ENCODE measurements at regions not wholly inside any gene's neighbourhood (a gene's known extent, or its start where the extent isn't known, plus 50 kb on each side); places are given as distances from the start of the nearest gene placed in this dataset.
A peak's percentile ranks its signal among the peaks of the same experiment; 100 is the strongest.
"Not testable (repeated sequence)": the region's sequence is repeated elsewhere in the genome, so short reads cannot be mapped to it uniquely, and the experiment has no call there.

DNA sequence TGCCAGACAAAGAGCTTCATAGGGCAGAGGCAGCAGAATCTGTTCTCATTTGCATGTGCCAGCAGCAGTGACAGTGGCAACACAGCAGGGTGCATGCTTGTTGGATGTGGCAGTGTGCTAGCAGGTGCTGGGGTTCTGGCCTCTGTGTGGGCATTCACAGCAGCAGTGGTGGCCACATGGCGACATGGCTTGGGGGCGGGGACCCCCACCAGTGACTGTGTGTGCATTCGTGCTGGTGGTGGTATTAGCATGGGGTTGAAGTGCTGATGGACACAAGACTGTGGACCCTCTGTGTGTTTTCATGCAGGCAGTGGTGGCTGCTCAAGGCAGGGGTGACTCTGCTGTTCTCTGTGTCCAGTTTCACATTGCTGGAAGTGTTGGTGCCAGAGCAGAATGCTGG, 183.2 kb upstream of the PDE4D start:
- no peaks in the 10 kb centered on the region for H3K9me3 ChIP-seq (ENCODE audit: low read depth)
- no peaks in the 10 kb centered on the region for H3K36me3 ChIP-seq (ENCODE audit: low read depth)
- H3K9me2 ChIP-seq (ENCODE audit: insufficient read depth) = no peaks in the 10 kb centered on the region
- H3K79me2 ChIP-seq (ENCODE audit: insufficient read depth) = no peaks in the 10 kb centered on the region
- H4K20me1 ChIP-seq (ENCODE audit: insufficient read depth) = no peaks in the 10 kb centered on the region
- no peak overlapping the region for H2AFZ ChIP-seq
- H3K4me3 ChIP-seq = no peak overlapping the region
- no peak for DNase-seq
- WGBS, 2 experiments (ENCODE audit: low coverage in 1 of 2, low lambda C conversion rate in 2 of 2, missing lambda C conversion rate in 2 of 2) = 0 to 7% methylated on average over 3 of the region's 3 CpGs
- no peak overlapping the region for H3K4me2 ChIP-seq (ENCODE audit: unreplicated experiment)
- H3K9ac ChIP-seq = no peak overlapping the region
- in situ Hi-C loops (cut with MboI) = no loop called here
- TF ChIP-seq EZH2 (IDR thresholded peaks at IDR 0.05; ENCODE audit: insufficient read depth, poor library complexity, severe bottlenecking) (no peak), EZH2phosphoT487 (IDR thresholded peaks at IDR 0.05; ENCODE audit: insufficient read depth, low read depth) (no peak)
- H3K27ac ChIP-seq = no peak overlapping the region
- no peaks in the 10 kb centered on the region for H3F3A ChIP-seq (ENCODE audit: insufficient read depth)
- H3K27me3 ChIP-seq (replicated peaks; ENCODE audit: insufficient read depth) = no peaks in the 10 kb centered on the region
- no peaks in the 10 kb centered on the region for H3K4me1 ChIP-seq (ENCODE audit: insufficient read depth)

DNA sequence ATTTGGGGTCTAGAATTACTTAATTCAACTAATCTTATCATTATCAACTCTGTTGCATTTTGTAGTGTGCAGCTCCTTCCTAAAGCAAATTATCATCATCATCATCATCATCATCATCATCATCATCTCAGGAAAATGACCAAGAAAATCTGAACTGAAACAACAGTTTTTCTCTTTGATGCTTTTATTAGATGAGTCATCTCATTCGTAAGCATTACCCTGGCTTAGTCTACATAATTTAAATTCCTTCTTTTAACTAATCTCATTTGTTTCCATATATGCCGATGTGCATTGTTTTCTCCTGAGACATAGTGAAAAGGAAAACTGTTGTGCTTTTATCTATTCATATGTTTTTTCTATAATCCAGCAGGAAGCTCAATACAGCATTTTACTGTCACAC, 173.0 kb upstream of the PDE4D start:
- H3K4me2 ChIP-seq (ENCODE audit: unreplicated experiment) = no peak overlapping the region
- H3K9ac ChIP-seq = no peak overlapping the region
- no peaks in the 10 kb centered on the region for H4K20me1 ChIP-seq (ENCODE audit: insufficient read depth)
- no peaks in the 10 kb centered on the region for H3K36me3 ChIP-seq (ENCODE audit: low read depth)
- H3K9me2 ChIP-seq (ENCODE audit: insufficient read depth) = no peaks in the 10 kb centered on the region
- no peaks in the 10 kb centered on the region for H3K9me3 ChIP-seq (ENCODE audit: low read depth)
- no peak overlapping the region for H3K27ac ChIP-seq
- no peak for TF ChIP-seq EZH2phosphoT487 (IDR thresholded peaks at IDR 0.05; ENCODE audit: insufficient read depth, low read depth)
- no peak for TF ChIP-seq EZH2 (IDR thresholded peaks at IDR 0.05; ENCODE audit: insufficient read depth, poor library complexity, severe bottlenecking)
- no peaks in the 10 kb centered on the region for H3F3A ChIP-seq (ENCODE audit: insufficient read depth)
- 29 to 35% methylated on average over 2 of the region's 2 CpGs for WGBS, 2 experiments (ENCODE audit: low coverage in 1 of 2, low lambda C conversion rate in 2 of 2, missing lambda C conversion rate in 2 of 2)
- peak; percentile 4 for DNase-seq
- no peaks in the 10 kb centered on the region for H3K79me2 ChIP-seq (ENCODE audit: insufficient read depth)
- in situ Hi-C loops (cut with MboI) = no loop called here
- no peak overlapping the region for H3K4me3 ChIP-seq
- no peaks in the 10 kb centered on the region for H3K27me3 ChIP-seq (replicated peaks; ENCODE audit: insufficient read depth)
- H2AFZ ChIP-seq = no peak overlapping the region
- peaks cover 4% of the 10 kb centered on the region; the same call in 1 of the 2 replicates for H3K4me1 ChIP-seq (ENCODE audit: insufficient read depth)

DNA sequence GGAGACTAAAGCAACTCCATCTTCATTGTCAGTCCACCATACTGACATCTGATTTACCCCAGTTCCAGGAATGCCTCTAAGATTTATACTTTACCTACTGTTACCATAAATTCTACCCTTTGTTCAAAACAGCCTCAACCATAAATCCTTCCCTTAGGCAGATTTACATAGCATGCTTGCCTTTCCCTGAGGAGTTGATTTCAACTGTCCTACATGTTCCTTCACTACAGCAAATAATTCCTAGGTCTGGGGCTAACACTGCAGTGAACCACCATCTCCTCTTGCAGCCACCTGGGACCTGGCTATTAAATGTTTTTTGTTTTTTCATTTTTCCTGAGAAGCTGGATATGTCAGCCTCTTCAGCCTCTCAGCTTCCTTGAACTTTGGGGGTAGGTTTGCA, 166.9 kb upstream of the PDE4D start:
- Histone ChIP-seq H3F3A (ENCODE audit: insufficient read depth) (no peaks in the 10 kb centered on the region), H3K4me2 (ENCODE audit: unreplicated experiment) (no peak overlapping the region), H3K36me3 (ENCODE audit: low read depth) (no peaks in the 10 kb centered on the region), H3K27ac (no peak overlapping the region), H3K9me2 (ENCODE audit: insufficient read depth) (no peaks in the 10 kb centered on the region), H2AFZ (no peak overlapping the region), H3K9me3 (ENCODE audit: low read depth) (no peaks in the 10 kb centered on the region), H4K20me1 (ENCODE audit: insufficient read depth) (no peaks in the 10 kb centered on the region), H3K4me1 (ENCODE audit: insufficient read depth) (no peaks in the 10 kb centered on the region), H3K4me3 (no peak overlapping the region), H3K79me2 (ENCODE audit: insufficient read depth) (no peaks in the 10 kb centered on the region), H3K9ac (no peak overlapping the region), H3K27me3 (replicated peaks; ENCODE audit: insufficient read depth) (no peaks in the 10 kb centered on the region)
- TF ChIP-seq EZH2 (IDR thresholded peaks at IDR 0.05; ENCODE audit: insufficient read depth, poor library complexity, severe bottlenecking) (no peak), EZH2phosphoT487 (IDR thresholded peaks at IDR 0.05; ENCODE audit: insufficient read depth, low read depth) (no peak)
- DNase-seq = no peak
- in situ Hi-C loops (cut with MboI) = no loop called here

DNA sequence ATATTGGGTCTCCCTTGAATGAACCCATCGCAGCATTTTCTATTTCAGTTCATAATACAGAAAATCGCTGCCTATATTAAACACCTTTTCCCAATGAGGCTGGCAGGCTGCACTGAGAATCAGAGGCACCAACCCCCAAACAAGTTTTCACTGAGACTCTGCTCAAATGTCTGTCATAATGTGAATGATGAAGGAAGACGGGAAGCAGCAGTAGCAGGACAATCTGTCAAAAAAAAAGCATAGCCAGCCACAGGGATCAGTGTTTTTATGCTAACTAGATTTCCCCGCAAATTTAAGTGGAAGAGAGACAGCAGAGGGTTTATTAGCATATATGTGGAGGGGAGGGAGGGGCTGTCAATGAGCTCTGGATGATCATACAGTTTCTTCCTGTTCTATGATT, 162.7 kb upstream of the PDE4D start:
- Histone ChIP-seq H3K4me3 (no peak overlapping the region), H3K4me1 (ENCODE audit: insufficient read depth) (no peaks in the 10 kb centered on the region), H3K79me2 (ENCODE audit: insufficient read depth) (no peaks in the 10 kb centered on the region), H3K9me2 (ENCODE audit: insufficient read depth) (no peaks in the 10 kb centered on the region), H3K27ac (no peak overlapping the region), H3K36me3 (ENCODE audit: low read depth) (no peaks in the 10 kb centered on the region), H3K9me3 (ENCODE audit: low read depth) (no peaks in the 10 kb centered on the region), H3F3A (ENCODE audit: insufficient read depth) (no peaks in the 10 kb centered on the region), H3K4me2 (ENCODE audit: unreplicated experiment) (no peak overlapping the region), H4K20me1 (ENCODE audit: insufficient read depth) (no peaks in the 10 kb centered on the region), H3K9ac (no peak overlapping the region), H3K27me3 (replicated peaks; ENCODE audit: insufficient read depth) (no peaks in the 10 kb centered on the region), H2AFZ (no peak overlapping the region)
- DNase-seq = no peak
- WGBS, 2 experiments (ENCODE audit: low coverage in 1 of 2, low lambda C conversion rate in 2 of 2, missing lambda C conversion rate in 2 of 2) = 4 to 13% methylated on average over 4 of the region's 4 CpGs
- in situ Hi-C loops (cut with MboI) = no loop called here
- TF ChIP-seq EZH2phosphoT487 (IDR thresholded peaks at IDR 0.05; ENCODE audit: insufficient read depth, low read depth) (no peak), EZH2 (IDR thresholded peaks at IDR 0.05; ENCODE audit: insufficient read depth, poor library complexity, severe bottlenecking) (no peak)

DNA sequence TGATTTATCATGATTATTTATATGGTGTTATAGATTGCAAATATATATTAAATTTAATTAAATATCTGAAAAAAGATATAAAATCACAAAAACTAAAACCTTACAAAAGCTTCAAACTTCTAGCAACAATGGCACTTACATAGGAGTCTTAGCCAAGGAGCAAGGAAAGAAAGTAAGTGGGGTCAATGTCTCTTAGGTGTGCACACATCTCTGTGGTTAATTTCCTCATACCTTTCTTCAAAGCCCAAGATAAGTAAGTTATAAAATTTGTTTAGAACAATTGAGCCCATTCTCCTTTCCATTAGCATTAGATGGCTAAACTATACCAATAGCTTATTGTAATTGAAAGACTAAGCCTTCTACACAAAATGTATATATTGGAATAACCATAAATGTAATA, 161.6 kb upstream of the PDE4D start:
- no peak overlapping the region for H3K4me2 ChIP-seq (ENCODE audit: unreplicated experiment)
- H3K79me2 ChIP-seq (ENCODE audit: insufficient read depth) = no peaks in the 10 kb centered on the region
- no peaks in the 10 kb centered on the region for H3F3A ChIP-seq (ENCODE audit: insufficient read depth)
- no peaks in the 10 kb centered on the region for H4K20me1 ChIP-seq (ENCODE audit: insufficient read depth)
- no peak for DNase-seq
- in situ Hi-C loops (cut with MboI) = no loop called here
- no peak overlapping the region for H3K4me3 ChIP-seq
- H3K36me3 ChIP-seq (ENCODE audit: low read depth) = no peaks in the 10 kb centered on the region
- no peak overlapping the region for H3K9ac ChIP-seq
- H3K9me2 ChIP-seq (ENCODE audit: insufficient read depth) = no peaks in the 10 kb centered on the region
- no peak overlapping the region for H3K27ac ChIP-seq
- no peaks in the 10 kb centered on the region for H3K27me3 ChIP-seq (replicated peaks; ENCODE audit: insufficient read depth)
- no peak for TF ChIP-seq EZH2 (IDR thresholded peaks at IDR 0.05; ENCODE audit: insufficient read depth, poor library complexity, severe bottlenecking)
- TF ChIP-seq EZH2phosphoT487 (IDR thresholded peaks at IDR 0.05; ENCODE audit: insufficient read depth, low read depth) = no peak
- H3K4me1 ChIP-seq (ENCODE audit: insufficient read depth) = no peaks in the 10 kb centered on the region
- H3K9me3 ChIP-seq (ENCODE audit: low read depth) = no peaks in the 10 kb centered on the region
- H2AFZ ChIP-seq = no peak overlapping the region

DNA sequence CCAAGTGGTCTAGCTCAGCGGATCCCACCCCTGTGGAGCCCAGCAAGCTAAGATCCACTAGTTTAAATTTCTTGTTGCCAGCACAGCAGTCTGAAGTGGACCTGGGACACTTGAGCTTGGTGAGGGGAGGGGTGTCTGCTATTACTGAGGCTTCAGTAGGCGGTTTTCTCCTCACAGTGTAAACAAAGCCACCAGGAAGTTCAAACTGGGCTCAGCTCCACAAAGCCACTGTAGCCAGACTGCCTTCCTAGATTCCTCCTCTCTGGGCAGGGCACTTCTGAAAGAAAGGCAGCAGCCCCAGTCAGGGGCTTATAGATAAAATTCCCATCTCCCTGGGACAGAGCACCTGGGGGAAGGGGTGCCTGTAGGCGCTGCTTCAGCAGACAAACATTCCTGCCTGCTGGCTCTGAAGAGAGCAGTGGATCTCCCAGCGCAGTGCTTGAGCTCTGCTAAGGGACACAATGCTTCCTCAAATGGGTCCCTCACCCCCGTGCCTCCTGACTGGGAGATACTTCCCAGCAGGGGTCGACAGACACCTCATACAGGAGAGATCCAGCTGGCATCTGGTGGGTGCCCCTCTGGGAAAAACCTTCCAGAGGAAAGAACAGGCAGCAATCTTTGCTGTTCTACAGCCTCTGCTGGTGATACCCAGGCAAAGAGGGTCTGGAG, 148.6 kb upstream of the PDE4D start:
- not testable (repeated sequence) for H3K27ac ChIP-seq
- WGBS, 2 experiments (ENCODE audit: low coverage in 1 of 2, low lambda C conversion rate in 2 of 2, missing lambda C conversion rate in 2 of 2) = 12 to 13% methylated on average over 6 of the region's 6 CpGs

DNA sequence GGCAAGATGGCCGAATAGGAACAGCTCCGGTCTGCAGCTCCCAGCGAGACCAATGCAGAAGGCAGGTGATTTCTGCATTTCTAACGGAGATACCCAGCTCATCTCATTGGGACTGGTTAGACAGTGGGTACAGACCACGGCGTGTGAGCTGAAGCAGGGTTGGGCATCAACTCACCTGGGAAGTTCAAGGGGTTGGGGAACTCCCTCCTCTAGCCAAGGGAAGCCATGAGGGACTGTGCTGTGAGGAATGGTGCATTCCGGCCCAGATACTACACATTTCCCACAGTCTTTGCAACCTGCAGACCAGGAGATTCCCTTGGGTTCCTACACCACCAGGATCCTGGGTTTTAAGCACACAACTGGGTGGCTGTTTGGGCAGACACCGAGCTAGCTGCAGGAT, 148.0 kb upstream of the PDE4D start:
- H3K4me1 ChIP-seq (ENCODE audit: insufficient read depth); H3K36me3 ChIP-seq (ENCODE audit: low read depth); DNase-seq; in situ Hi-C loops (cut with MboI); H4K20me1 ChIP-seq (ENCODE audit: insufficient read depth); H3K4me3 ChIP-seq; H3F3A ChIP-seq (ENCODE audit: insufficient read depth); H3K27ac ChIP-seq; H3K9me2 ChIP-seq (ENCODE audit: insufficient read depth); H3K9ac ChIP-seq; H2AFZ ChIP-seq; H3K27me3 ChIP-seq (replicated peaks; ENCODE audit: insufficient read depth); H3K9me3 ChIP-seq (ENCODE audit: low read depth); H3K4me2 ChIP-seq (ENCODE audit: unreplicated experiment); H3K79me2 ChIP-seq (ENCODE audit: insufficient read depth): not testable (repeated sequence)
- WGBS, 2 experiments (ENCODE audit: low coverage in 1 of 2, low lambda C conversion rate in 2 of 2, missing lambda C conversion rate in 2 of 2) = 19 to 21% methylated on average over 8 of the region's 8 CpGs

More for the DNA sequence above, 148.6 kb upstream of the PDE4D start:
- H3K36me3 ChIP-seq (ENCODE audit: low read depth); H3K4me3 ChIP-seq; H3K9me2 ChIP-seq (ENCODE audit: insufficient read depth); H4K20me1 ChIP-seq (ENCODE audit: insufficient read depth); H3F3A ChIP-seq (ENCODE audit: insufficient read depth); H3K79me2 ChIP-seq (ENCODE audit: insufficient read depth); DNase-seq; H3K27me3 ChIP-seq (replicated peaks; ENCODE audit: insufficient read depth); H3K4me1 ChIP-seq (ENCODE audit: insufficient read depth); H3K9me3 ChIP-seq (ENCODE audit: low read depth); H3K9ac ChIP-seq; H2AFZ ChIP-seq; in situ Hi-C loops (cut with MboI); H3K4me2 ChIP-seq (ENCODE audit: unreplicated experiment): not testable (repeated sequence)

Measured in GM23248 (cell line).